GM12873 (cell line): ENCODE measurements at regions not wholly inside any gene's neighbourhood (a gene's known extent, or its start where the extent isn't known, plus 50 kb on each side); places are given as distances from the start of the nearest gene placed in this dataset.

Source experiments
- CTCF ChIP-seq: IDR thresholded peaks from 2 replicates; pipeline ENCODE4 v1.5.1; 2012; ENCODE audit warnings: low read depth, mild to moderate bottlenecking, moderate library complexity, low read length, control low read depth; ENCODE audit not compliant: insufficient read depth; ENCODE audit errors: missing control alignments

- TF ChIP-seq CTCF, result no peak
Observed at GRCh38 chr1:229845410-229846138, 219.5 kb downstream of the URB2 start.

GRCh38 chr1:229846351-229846750, 220.3 kb downstream of the URB2 start:
- TF ChIP-seq CTCF, result no peak

- peak; percentile 64 for TF ChIP-seq CTCF
Observed at GRCh38 chr1:229848752-229849677, 218.0 kb upstream of the GALNT2 start.

- no peak for TF ChIP-seq CTCF
Observed at GRCh38 chr1:229851511-229851910, 215.5 kb upstream of the GALNT2 start.

GRCh38 chr1:229853751-229854150, 213.3 kb upstream of the GALNT2 start:
- TF ChIP-seq CTCF, result no peak

GRCh38 chr1:229854620-229855019, 212.4 kb upstream of the GALNT2 start:
- no peak for TF ChIP-seq CTCF

- TF ChIP-seq CTCF, result no peak
Observed at GRCh38 chr1:229856009-229856650, 210.9 kb upstream of the GALNT2 start.
